ENCODE measurements at regions not wholly inside any gene's neighbourhood (a gene's known extent, or its start where the extent isn't known, plus 50 kb on each side); places are given as distances from the start of the nearest gene placed in this dataset.

DNA sequence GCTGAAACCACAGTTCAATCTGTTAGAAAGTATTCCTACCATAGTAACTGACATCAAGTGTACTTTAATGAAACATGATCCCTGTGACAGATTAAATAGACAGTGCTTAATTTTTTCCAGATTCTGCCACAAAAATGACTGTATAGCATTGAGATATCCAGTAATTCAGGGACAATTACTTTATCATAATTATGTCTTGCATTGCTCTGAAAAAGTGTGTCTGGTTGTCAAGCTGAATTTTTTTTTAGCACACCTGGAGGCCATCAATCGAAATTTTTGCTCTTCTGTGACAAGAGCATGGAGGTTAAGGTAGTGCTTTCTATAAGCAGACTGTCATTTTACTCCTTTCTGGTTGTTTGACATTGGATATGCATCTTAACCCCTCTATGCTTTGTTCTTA is 1083.8 kb upstream of the NRXN1 start:
- TF ChIP-seq, protein P1, sequence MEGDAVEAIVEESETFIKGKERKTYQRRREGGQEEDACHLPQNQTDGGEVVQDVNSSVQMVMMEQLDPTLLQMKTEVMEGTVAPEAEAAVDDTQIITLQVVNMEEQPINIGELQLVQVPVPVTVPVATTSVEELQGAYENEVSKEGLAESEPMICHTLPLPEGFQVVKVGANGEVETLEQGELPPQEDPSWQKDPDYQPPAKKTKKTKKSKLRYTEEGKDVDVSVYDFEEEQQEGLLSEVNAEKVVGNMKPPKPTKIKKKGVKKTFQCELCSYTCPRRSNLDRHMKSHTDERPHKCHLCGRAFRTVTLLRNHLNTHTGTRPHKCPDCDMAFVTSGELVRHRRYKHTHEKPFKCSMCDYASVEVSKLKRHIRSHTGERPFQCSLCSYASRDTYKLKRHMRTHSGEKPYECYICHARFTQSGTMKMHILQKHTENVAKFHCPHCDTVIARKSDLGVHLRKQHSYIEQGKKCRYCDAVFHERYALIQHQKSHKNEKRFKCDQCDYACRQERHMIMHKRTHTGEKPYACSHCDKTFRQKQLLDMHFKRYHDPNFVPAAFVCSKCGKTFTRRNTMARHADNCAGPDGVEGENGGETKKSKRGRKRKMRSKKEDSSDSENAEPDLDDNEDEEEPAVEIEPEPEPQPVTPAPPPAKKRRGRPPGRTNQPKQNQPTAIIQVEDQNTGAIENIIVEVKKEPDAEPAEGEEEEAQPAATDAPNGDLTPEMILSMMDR (IDR thresholded peaks at IDR 0.05), result no peak
- Mint-ChIP-seq H3K4me1 (ENCODE audit: unreplicated experiment) (peaks cover 2% of the 10 kb centered on the region), H3K27me3 (ENCODE audit: unreplicated experiment) (peaks cover 2% of the 10 kb centered on the region), H3K4me3 (ENCODE audit: unreplicated experiment) (no peak overlapping the region), H3K36me3 (ENCODE audit: unreplicated experiment) (no peaks in the 10 kb centered on the region), H3K9me3 (ENCODE audit: unreplicated experiment) (peaks cover 4% of the 10 kb centered on the region), H3K27ac (ENCODE audit: unreplicated experiment) (no peak overlapping the region)
- no peak for DNase-seq (ENCODE audit: extremely low spot score, unreplicated experiment)

DNA sequence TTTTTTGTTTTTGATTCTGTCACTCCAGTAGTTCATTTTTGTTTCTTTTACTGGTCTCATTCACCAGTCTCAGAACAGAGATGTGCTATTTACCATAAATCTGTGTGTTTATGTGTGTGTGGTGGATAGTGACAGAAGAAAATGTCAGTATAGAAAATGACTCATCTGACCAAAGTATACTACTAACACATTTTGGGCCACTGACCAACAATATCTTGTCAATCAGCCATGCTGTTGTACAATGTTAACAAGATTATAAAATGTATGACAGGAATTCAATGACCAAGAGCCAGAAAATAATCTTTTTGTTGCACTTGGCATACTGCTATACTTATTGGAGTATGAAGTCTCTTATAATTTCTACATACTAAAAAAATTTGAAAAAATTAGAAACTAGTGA is 1081.4 kb upstream of the NRXN1 start:
- Mint-ChIP-seq H3K4me3 (ENCODE audit: unreplicated experiment) (no peak overlapping the region), H3K27me3 (ENCODE audit: unreplicated experiment) (no peaks in the 10 kb centered on the region), H3K27ac (ENCODE audit: unreplicated experiment) (no peak overlapping the region), H3K36me3 (ENCODE audit: unreplicated experiment) (no peaks in the 10 kb centered on the region), H3K9me3 (ENCODE audit: unreplicated experiment) (peaks cover 4% of the 10 kb centered on the region), H3K4me1 (ENCODE audit: unreplicated experiment) (peaks cover 2% of the 10 kb centered on the region)
- TF ChIP-seq, protein P1 (IDR thresholded peaks at IDR 0.05), result no peak
- DNase-seq (ENCODE audit: extremely low spot score, unreplicated experiment), result no peak

DNA sequence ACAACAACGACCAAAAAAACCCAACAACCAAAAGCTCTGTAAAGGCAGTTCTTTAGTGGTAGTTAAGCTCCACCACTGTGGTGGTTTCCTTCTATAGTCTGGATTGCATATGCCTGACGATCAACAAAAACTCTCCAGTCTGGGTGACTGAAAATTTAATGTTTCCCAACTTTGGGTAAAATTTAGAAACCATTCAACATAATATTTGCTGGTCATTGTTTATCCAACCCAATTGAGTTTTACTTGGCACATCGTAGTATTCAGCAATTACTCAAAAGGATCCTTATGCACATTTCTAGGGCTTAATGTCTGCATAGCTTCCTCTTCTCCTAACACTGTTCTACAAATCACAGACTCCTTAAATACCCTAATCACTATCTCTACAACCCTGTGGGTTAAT is 1080.2 kb upstream of the NRXN1 start:
- Mint-ChIP-seq H3K9me3 (ENCODE audit: unreplicated experiment) (peaks cover 4% of the 10 kb centered on the region), H3K4me1 (ENCODE audit: unreplicated experiment) (peaks cover 2% of the 10 kb centered on the region), H3K27me3 (ENCODE audit: unreplicated experiment) (no peaks in the 10 kb centered on the region), H3K27ac (ENCODE audit: unreplicated experiment) (no peak overlapping the region), H3K36me3 (ENCODE audit: unreplicated experiment) (no peaks in the 10 kb centered on the region), H3K4me3 (ENCODE audit: unreplicated experiment) (no peak overlapping the region)
- no peak for DNase-seq (ENCODE audit: extremely low spot score, unreplicated experiment)
- TF ChIP-seq, protein P1 (IDR thresholded peaks at IDR 0.05), result no peak

DNA sequence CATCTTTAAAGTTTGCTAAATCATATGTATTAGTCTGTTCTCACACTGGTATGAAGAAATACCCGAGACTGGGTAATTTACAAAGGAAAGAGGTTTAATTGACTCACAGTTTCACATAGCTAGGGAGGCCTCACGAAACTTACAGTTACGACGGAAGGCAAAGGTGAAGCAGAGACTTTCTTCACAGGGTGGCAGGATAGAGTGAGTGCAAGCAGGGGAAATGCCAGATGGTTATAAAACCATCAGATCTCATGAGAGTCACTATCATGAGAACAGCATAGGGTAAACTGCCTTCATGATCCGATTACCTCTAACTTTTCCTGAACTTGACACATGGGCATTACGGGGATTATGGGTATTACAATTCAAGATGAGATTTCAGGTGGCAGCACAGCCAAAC is 1075.2 kb upstream of the NRXN1 start:
- Mint-ChIP-seq H3K4me3 (ENCODE audit: unreplicated experiment) (no peak overlapping the region), H3K9me3 (ENCODE audit: unreplicated experiment) (peaks cover 4% of the 10 kb centered on the region), H3K27ac (ENCODE audit: unreplicated experiment) (no peak overlapping the region), H3K4me1 (ENCODE audit: unreplicated experiment) (no peaks in the 10 kb centered on the region), H3K36me3 (ENCODE audit: unreplicated experiment) (no peaks in the 10 kb centered on the region), H3K27me3 (ENCODE audit: unreplicated experiment) (peaks cover 9% of the 10 kb centered on the region)
- TF ChIP-seq, protein P1 (IDR thresholded peaks at IDR 0.05), result no peak
- no peak for DNase-seq (ENCODE audit: extremely low spot score, unreplicated experiment)

DNA sequence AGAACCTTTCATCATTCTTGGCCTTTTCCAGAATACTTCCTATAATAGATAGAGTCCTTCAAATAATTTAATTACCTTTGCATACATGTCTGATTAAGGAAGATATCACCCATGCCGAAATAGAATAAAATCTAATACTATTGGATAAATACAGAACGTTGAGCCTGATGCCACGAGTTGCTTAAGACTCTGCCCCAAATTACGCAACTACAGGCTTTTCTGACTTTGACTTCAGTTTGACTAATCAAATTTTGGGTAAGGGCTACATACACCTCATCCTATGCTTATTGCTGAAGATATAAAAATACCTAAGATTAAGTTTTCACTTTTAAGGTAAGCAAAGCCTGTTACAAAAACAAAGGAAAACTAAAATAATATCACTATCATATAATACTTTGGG is 1065.1 kb upstream of the NRXN1 start:
- no peak overlapping the region for H3K27ac Mint-ChIP-seq (ENCODE audit: unreplicated experiment)

More for the DNA sequence above, 1065.1 kb upstream of the NRXN1 start:
- Mint-ChIP-seq H3K36me3 (ENCODE audit: unreplicated experiment) (no peaks in the 10 kb centered on the region), H3K4me1 (ENCODE audit: unreplicated experiment) (no peaks in the 10 kb centered on the region), H3K4me3 (ENCODE audit: unreplicated experiment) (no peak overlapping the region), H3K9me3 (ENCODE audit: unreplicated experiment) (no peaks in the 10 kb centered on the region), H3K27me3 (ENCODE audit: unreplicated experiment) (peaks cover 4% of the 10 kb centered on the region)
- TF ChIP-seq, protein P1 (IDR thresholded peaks at IDR 0.05), result no peak
- no peak for DNase-seq (ENCODE audit: extremely low spot score, unreplicated experiment)
